ENCODE measurements at regions not wholly inside any gene's neighbourhood (a gene's known extent, or its start where the extent isn't known, plus 50 kb on each side); places are given as distances from the start of the nearest gene placed in this dataset.
"Not testable (repeated sequence)": the region's sequence is repeated elsewhere in the genome, so short reads cannot be mapped to it uniquely, and the experiment has no call there.

DNA sequence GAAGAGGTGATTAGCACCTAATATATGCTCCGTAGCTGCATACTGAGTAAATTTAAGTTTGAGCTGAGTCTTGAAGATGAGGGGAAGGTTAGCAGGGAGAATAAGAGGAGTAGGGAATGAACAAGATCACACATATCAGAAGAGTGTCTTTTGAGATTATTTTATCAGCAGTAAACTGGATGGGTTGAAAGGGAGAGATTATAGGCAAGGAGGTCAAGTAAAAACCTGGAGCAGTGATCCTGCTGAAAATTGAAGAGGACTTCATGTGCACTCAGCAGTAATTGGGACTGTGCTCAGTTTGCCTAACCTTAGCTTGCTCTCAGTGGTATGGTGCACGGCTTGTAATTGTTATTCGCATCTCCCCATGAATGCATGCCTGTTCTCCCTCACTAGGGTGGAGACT is 79.5 kb upstream of the PICALM start:
- ChIA-PET CTCF (no interaction called here), POLR2A (no interaction called here)
- TF ChIP-seq, protein P1, sequence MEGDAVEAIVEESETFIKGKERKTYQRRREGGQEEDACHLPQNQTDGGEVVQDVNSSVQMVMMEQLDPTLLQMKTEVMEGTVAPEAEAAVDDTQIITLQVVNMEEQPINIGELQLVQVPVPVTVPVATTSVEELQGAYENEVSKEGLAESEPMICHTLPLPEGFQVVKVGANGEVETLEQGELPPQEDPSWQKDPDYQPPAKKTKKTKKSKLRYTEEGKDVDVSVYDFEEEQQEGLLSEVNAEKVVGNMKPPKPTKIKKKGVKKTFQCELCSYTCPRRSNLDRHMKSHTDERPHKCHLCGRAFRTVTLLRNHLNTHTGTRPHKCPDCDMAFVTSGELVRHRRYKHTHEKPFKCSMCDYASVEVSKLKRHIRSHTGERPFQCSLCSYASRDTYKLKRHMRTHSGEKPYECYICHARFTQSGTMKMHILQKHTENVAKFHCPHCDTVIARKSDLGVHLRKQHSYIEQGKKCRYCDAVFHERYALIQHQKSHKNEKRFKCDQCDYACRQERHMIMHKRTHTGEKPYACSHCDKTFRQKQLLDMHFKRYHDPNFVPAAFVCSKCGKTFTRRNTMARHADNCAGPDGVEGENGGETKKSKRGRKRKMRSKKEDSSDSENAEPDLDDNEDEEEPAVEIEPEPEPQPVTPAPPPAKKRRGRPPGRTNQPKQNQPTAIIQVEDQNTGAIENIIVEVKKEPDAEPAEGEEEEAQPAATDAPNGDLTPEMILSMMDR (IDR thresholded peaks at IDR 0.05; ENCODE audit: insufficient read depth, low read length, missing control alignments): no peak
- no peak overlapping the region for H3K4me3 ChIP-seq (ENCODE audit: low read depth, low read length)
- no peak for DNase-seq (ENCODE audit: low read depth, low spot score)

GRCh38 chr11:86147004-86147403 is 78.1 kb upstream of the PICALM start:
- TF ChIP-seq, protein P1 (IDR thresholded peaks at IDR 0.05; ENCODE audit: insufficient read depth, low read length, missing control alignments): no peak
- no peak overlapping the region for H3K4me3 ChIP-seq (ENCODE audit: low read depth, low read length)
- ChIA-PET POLR2A (no interaction called here), CTCF (interaction anchor here (1.0 to 1.2 kb wide), 2 partner anchors 15 to 18 kb away, joined by 3 read pairs; no protein-coding TSS in a partner anchor)
- DNase-seq (ENCODE audit: low read depth, low spot score): no peak

GRCh38 chr11:86145439-86146156 is 76.7 kb upstream of the PICALM start:
- H3K4me3 ChIP-seq (ENCODE audit: low read depth, low read length): no peak overlapping the region
- DNase-seq (ENCODE audit: low read depth, low spot score): no peak
- POLR2A ChIA-PET: no interaction called here
- CTCF ChIA-PET: interaction anchor here (1.0 to 1.2 kb wide), 2 partner anchors 11 to 48 kb away, joined by 3 read pairs; no protein-coding TSS in a partner anchor
- TF ChIP-seq, protein P1 (IDR thresholded peaks at IDR 0.05; ENCODE audit: insufficient read depth, low read length, missing control alignments): no peak

GRCh38 chr11:86144846-86145245 is 76.0 kb upstream of the PICALM start:
- H3K4me3 ChIP-seq (ENCODE audit: low read depth, low read length): no peak overlapping the region
- no peak for DNase-seq (ENCODE audit: low read depth, low spot score)
- TF ChIP-seq, protein P1 (IDR thresholded peaks at IDR 0.05; ENCODE audit: insufficient read depth, low read length, missing control alignments): no peak
- ChIA-PET POLR2A (no interaction called here), CTCF (no interaction called here)

DNA sequence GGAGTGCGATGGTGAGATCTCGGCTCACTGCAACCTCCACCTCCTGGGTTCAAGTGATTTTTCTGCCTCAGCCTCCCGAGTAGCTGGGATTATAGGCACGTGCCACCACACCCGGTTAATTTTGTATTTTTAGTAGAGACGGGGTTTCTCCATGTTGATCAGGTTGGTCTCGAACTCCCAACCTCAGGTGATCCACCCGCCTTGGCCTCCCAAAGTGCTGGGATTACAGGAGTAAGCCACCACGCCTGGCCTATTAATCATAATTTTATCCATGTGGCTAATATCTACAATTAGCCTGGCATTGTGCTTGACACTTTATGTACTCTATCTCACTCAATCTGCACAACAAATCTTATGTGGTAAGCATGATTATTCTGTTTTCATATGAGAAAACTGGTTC is 75.2 kb upstream of the PICALM start:
- CTCF ChIA-PET: not testable (repeated sequence)

GRCh38 chr11:86143087-86144030 is 74.5 kb upstream of the PICALM start:
- ChIA-PET CTCF (interaction anchor here (0.9 to 1.7 kb wide), 4 partner anchors 8 to 102 kb away, joined by 3 to 6 read pairs (median 4); no protein-coding TSS in a partner anchor), POLR2A (no interaction called here)
- DNase-seq (ENCODE audit: low read depth, low spot score): no peak
- TF ChIP-seq, protein P1 (IDR thresholded peaks at IDR 0.05; ENCODE audit: insufficient read depth, low read length, missing control alignments): no peak
- no peak overlapping the region for H3K4me3 ChIP-seq (ENCODE audit: low read depth, low read length)

More for the DNA sequence above, 75.2 kb upstream of the PICALM start:
- H3K4me3 ChIP-seq (ENCODE audit: low read depth, low read length); POLR2A ChIA-PET; DNase-seq (ENCODE audit: low read depth, low spot score): not testable (repeated sequence)

All from AG04449 (cell line).